OCI-LY3 (cell line): ENCODE measurements at regions not wholly inside any gene's neighbourhood (a gene's known extent, or its start where the extent isn't known, plus 50 kb on each side); places are given as distances from the start of the nearest gene placed in this dataset.

Source experiments
- H2AFZ ChIP-seq: fragments of 200-600, 300-600 bp; shearing (Covaris generic); 2 replicates; pipeline ENCODE4 v1.6.0; 2014; ENCODE audit warnings: antibody characterized with exemption, low read depth, low read length
- H3K27ac ChIP-seq: fragments of 200-600, 300-600 bp; sonication (generic); 2 replicates; pipeline ENCODE4 v1.5.1; 2014; ENCODE audit warnings: mild to moderate bottlenecking, low read length, moderate library complexity, mixed read lengths
- H3K27me3 ChIP-seq: fragments of 200-600, 300-600 bp; sonication (generic); 2 replicates; pipeline ENCODE4 v1.6.1; 2014; ENCODE audit warnings: low read depth, low read length, mixed read lengths
- H3K36me3 ChIP-seq: fragments of 200-600, 300-600 bp; sonication (generic); replicated peaks from 2 replicates; pipeline ENCODE3; 2014; ENCODE audit warnings: low read depth, low read length, mixed read lengths
- H3K4me1 ChIP-seq: fragments of 300-600, 200-600 bp; sonication (generic); 2 replicates; pipeline ENCODE4 v1.6.1; 2014; ENCODE audit warnings: low read length, mixed read lengths
- H3K4me2 ChIP-seq: fragments of 200-600, 300-600 bp; sonication (generic); 2 replicates; pipeline ENCODE4 v1.6.1; 2014; ENCODE audit warnings: low read length, mixed read lengths
- H3K4me3 ChIP-seq: fragments of 300-600, 200-600 bp; sonication (generic); 2 replicates; pipeline ENCODE4 v1.5.1; 2014; ENCODE audit warnings: antibody characterized with exemption, mild to moderate bottlenecking, low read length, moderate library complexity
- H3K79me2 ChIP-seq: fragments of 300-600, 200-600 bp; shearing (Covaris generic); 2 replicates; pipeline ENCODE4 v1.6.1; 2014; ENCODE audit warnings: mild to moderate bottlenecking, low read length, mixed read lengths
- H3K9ac ChIP-seq: fragments of 300-600, 200-600 bp; shearing (Covaris generic); 2 replicates; pipeline ENCODE4 v1.6.0; 2014; ENCODE audit warnings: mild to moderate bottlenecking, low read length, moderate library complexity
- H3K9me3 ChIP-seq: fragments of 200-600, 300-600 bp; shearing (Covaris generic); 2 replicates; pipeline ENCODE4 v1.6.1; 2014; ENCODE audit warnings: low read length, mixed read lengths; ENCODE audit not compliant: insufficient read depth
- H4K20me1 ChIP-seq: fragments of 200-600, 300-600 bp; sonication (generic); 2 replicates; pipeline ENCODE4 v1.6.1; 2016; ENCODE audit warnings: low read length, mixed read lengths; ENCODE audit not compliant: insufficient read depth
- CTCF ChIP-seq: fragments of 200-600, 300-600 bp; sonication (generic); IDR thresholded peaks from 2 replicates; pipeline ENCODE4 v1.5.1; 2014; ENCODE audit warnings: antibody characterized with exemption, low read length, low read depth
- EZH2phosphoT487 ChIP-seq: fragments of 200-600 bp; shearing (Covaris generic); IDR thresholded peaks from 2 replicates; pipeline ENCODE4 v1.6.1; 2018; ENCODE audit warnings: antibody characterized with exemption, mixed run types, low read depth

GRCh38 chr12:28993720-28994119, 155.4 kb upstream of the FAR2 start:
- TF ChIP-seq EZH2phosphoT487 (no peak), CTCF (no peak)
- no peak overlapping the region for H3K4me2 ChIP-seq
- no peak overlapping the region for H3K27ac ChIP-seq
- H3K79me2 ChIP-seq, result no peaks in the 10 kb centered on the region
- H3K27me3 ChIP-seq, result 0 out of 2 replicates have a peak, but pooled peaks cover 3% of the 10 kb centered on the region
- no peak overlapping the region for H2AFZ ChIP-seq
- H3K9me3 ChIP-seq, result no peaks in the 10 kb centered on the region
- H4K20me1 ChIP-seq, result no peaks in the 10 kb centered on the region
- H3K36me3 ChIP-seq, result no peaks in the 10 kb centered on the region
- H3K9ac ChIP-seq, result no peak overlapping the region
- H3K4me1 ChIP-seq, result peaks cover 13% of the 10 kb centered on the region
- H3K4me3 ChIP-seq, result no peak overlapping the region

GRCh38 chr12:28994179-28994715, 154.8 kb upstream of the FAR2 start:
- H3K4me1 ChIP-seq, result peaks cover 17% of the 10 kb centered on the region
- no peaks in the 10 kb centered on the region for H3K9me3 ChIP-seq
- no peak overlapping the region for H3K4me3 ChIP-seq
- 0 out of 2 replicates have a peak, but pooled peaks cover 3% of the 10 kb centered on the region for H3K27me3 ChIP-seq
- H3K27ac ChIP-seq, result no peak overlapping the region
- H3K4me2 ChIP-seq, result no peak overlapping the region
- no peaks in the 10 kb centered on the region for H4K20me1 ChIP-seq
- no peak for TF ChIP-seq EZH2phosphoT487
- TF ChIP-seq CTCF, result no peak
- no peaks in the 10 kb centered on the region for H3K79me2 ChIP-seq
- no peaks in the 10 kb centered on the region for H3K36me3 ChIP-seq
- H3K9ac ChIP-seq, result no peak overlapping the region
- H2AFZ ChIP-seq, result no peak overlapping the region

- TF ChIP-seq CTCF (no peak), EZH2phosphoT487 (no peak)
- H3K79me2 ChIP-seq, result no peaks in the 10 kb centered on the region
- H3K9ac ChIP-seq, result no peak overlapping the region
- H3K9me3 ChIP-seq, result no peaks in the 10 kb centered on the region
- H3K4me2 ChIP-seq, result no peak overlapping the region
- H3K27me3 ChIP-seq, result no peaks in the 10 kb centered on the region
- H3K36me3 ChIP-seq, result no peaks in the 10 kb centered on the region
- H4K20me1 ChIP-seq, result no peaks in the 10 kb centered on the region
- peaks cover 19% of the 10 kb centered on the region for H3K4me1 ChIP-seq
- H3K4me3 ChIP-seq, result no peak overlapping the region
- H2AFZ ChIP-seq, result no peak overlapping the region
- H3K27ac ChIP-seq, result no peak overlapping the region
Measured at GRCh38 chr12:28996688-28997087, 152.4 kb upstream of the FAR2 start.

- Histone ChIP-seq H3K36me3 (no peaks in the 10 kb centered on the region), H3K27ac (no peak overlapping the region), H3K9me3 (no peaks in the 10 kb centered on the region), H3K4me3 (no peak overlapping the region), H3K27me3 (no peaks in the 10 kb centered on the region), H3K4me2 (0 out of 2 replicates have a peak overlapping the region, but pooled peaks have one; percentile 3), H2AFZ (no peak overlapping the region), H4K20me1 (no peaks in the 10 kb centered on the region), H3K4me1 (peaks cover 6% of the 10 kb centered on the region), H3K9ac (no peak overlapping the region), H3K79me2 (no peaks in the 10 kb centered on the region)
- TF ChIP-seq CTCF (peak; percentile 83), EZH2phosphoT487 (no peak)
Measured at GRCh38 chr12:28998662-28999120, 150.4 kb upstream of the FAR2 start.
